ENCODE measurements at regions not wholly inside any gene's neighbourhood (a gene's known extent, or its start where the extent isn't known, plus 50 kb on each side); places are given as distances from the start of the nearest gene placed in this dataset.

DNA sequence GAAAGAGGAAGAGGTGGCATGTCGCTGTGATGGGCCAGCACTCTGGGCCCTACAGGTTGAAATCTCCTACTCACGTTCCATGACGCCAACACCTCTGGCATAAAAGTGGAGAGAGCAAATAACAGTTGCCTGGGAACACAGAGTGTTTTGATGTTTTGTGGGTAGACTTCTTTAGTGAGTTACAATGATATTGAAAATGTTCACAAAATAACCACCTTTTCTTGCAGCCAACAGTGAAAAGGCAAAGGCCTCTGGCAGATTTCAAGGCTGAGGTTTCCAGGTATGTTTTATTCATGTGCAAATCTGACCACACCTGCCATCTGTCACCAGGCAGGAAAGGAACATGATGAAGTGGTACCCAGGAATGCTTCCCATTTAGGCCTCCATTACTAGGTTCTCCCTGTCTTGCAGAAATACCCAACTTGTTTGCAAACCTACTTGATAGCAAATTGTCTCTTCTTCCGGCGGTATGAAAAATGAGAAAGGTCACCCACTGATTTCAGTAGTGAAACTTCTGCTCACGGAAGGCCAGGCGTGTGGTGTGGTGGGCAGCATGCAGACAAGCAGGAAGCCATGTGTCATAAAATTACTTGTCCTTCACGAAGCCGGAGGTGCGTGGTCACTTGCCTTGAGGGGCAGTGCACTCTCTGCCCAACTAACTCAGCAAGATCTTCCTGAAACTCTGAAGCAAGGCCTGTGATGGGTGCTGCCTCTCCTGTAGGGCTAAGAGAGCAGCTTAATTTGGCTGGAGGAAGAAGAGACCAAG, 299.1 kb upstream of the PRDM1 start:
- no peak for FAIRE-seq
- Histone ChIP-seq H3K79me2 (ENCODE audit: insufficient read depth, low read length) (no peaks in the 10 kb centered on the region), H3K4me1 (ENCODE audit: insufficient read depth, low read length) (no peaks in the 10 kb centered on the region), H3K27ac (ENCODE audit: extremely low read length, insufficient read depth, low read length) (no peak overlapping the region), H3K9me3 (ENCODE audit: low read length) (no peaks in the 10 kb centered on the region), H3K4me3 (replicated peaks in 1 of 3; ENCODE audit: insufficient read depth in 1 of 3, low read depth in 2 of 3, low read length in 3 of 3) (no peak overlapping the region), H3K36me3 (replicated peaks in 1 of 2; ENCODE audit: control insufficient read depth in 1 of 2, insufficient read depth in 2 of 2, low read length in 2 of 2) (no peaks in the 10 kb centered on the region), H3K4me2 (ENCODE audit: low read depth, low read length) (no peak overlapping the region), H3K27me3 (ENCODE audit: control insufficient read depth in 1 of 2, insufficient read depth in 2 of 2, low read length in 2 of 2) (peaks cover 0 to 14% of the 10 kb centered on the region in 2 experiments; a peak in 1 of 5 replicates), H2AFZ (ENCODE audit: low read length) (no peak overlapping the region), H3K9ac (ENCODE audit: insufficient read depth, low read depth, low read length) (no peak overlapping the region), H4K20me1 (ENCODE audit: insufficient read depth, low read length) (no peaks in the 10 kb centered on the region)
- BruUV-seq (replicated peaks), result no TSS peak
- ATAC-seq, result no peak
- 33% methylated on average over 10 of the region's 10 CpGs for WGBS (ENCODE audit: low lambda C conversion rate)
- TF ChIP-seq ZNF331 (CRISPR knock-in tag; IDR thresholded peaks at IDR 0.05), result no peak
- TF ChIP-seq, protein P1, sequence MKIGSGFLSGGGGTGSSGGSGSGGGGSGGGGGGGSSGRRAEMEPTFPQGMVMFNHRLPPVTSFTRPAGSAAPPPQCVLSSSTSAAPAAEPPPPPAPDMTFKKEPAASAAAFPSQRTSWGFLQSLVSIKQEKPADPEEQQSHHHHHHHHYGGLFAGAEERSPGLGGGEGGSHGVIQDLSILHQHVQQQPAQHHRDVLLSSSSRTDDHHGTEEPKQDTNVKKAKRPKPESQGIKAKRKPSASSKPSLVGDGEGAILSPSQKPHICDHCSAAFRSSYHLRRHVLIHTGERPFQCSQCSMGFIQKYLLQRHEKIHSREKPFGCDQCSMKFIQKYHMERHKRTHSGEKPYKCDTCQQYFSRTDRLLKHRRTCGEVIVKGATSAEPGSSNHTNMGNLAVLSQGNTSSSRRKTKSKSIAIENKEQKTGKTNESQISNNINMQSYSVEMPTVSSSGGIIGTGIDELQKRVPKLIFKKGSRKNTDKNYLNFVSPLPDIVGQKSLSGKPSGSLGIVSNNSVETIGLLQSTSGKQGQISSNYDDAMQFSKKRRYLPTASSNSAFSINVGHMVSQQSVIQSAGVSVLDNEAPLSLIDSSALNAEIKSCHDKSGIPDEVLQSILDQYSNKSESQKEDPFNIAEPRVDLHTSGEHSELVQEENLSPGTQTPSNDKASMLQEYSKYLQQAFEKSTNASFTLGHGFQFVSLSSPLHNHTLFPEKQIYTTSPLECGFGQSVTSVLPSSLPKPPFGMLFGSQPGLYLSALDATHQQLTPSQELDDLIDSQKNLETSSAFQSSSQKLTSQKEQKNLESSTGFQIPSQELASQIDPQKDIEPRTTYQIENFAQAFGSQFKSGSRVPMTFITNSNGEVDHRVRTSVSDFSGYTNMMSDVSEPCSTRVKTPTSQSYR (CRISPR knock-in tag; IDR thresholded peaks at IDR 0.05; ENCODE audit: borderline replicate concordance), result no peak
- DNase-seq (ENCODE audit: low spot score), result no peak
- ChIA-PET POLR2A (no interaction called here), CTCF (ENCODE audit: low intra/inter-chr PET ratio, low total read pairs) (no interaction called here)
- intact Hi-C loops (cut with micrococcal nuclease; ENCODE audit: unreplicated experiment), result no loop called here
- in situ Hi-C loops (cut with HindIII; ENCODE audit: extremely low pct_ligation_motif_present, low pct_unique_long_range_greater_than_20kb), result no loop called here

DNA sequence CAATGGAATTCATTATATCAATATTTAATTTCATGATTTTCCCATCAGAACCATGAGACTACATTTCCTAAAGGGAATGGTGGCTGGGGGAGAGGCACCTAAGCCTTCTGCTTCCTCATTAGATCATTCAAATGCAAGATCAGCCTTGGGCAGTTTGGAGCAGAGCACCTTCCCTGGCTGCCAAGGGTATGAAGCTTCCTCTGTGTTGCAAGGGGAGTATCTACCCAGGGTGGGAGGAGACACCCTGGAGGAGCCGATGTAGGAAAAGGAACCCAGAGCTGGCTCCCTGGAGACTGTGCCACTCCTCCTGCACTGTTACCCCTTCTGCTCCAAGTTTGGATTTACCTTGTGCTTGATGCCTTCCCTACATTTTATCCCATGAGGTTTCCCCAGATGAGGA, 299.7 kb upstream of the PRDM1 start:
- no peak for ATAC-seq
- Histone ChIP-seq H3K27ac (ENCODE audit: extremely low read length, insufficient read depth, low read length) (no peak overlapping the region), H3K79me2 (ENCODE audit: insufficient read depth, low read length) (no peaks in the 10 kb centered on the region), H3K27me3 (ENCODE audit: control insufficient read depth in 1 of 2, insufficient read depth in 2 of 2, low read length in 2 of 2) (peaks cover 0 to 14% of the 10 kb centered on the region in 2 experiments; a peak in 1 of 5 replicates), H4K20me1 (ENCODE audit: insufficient read depth, low read length) (no peaks in the 10 kb centered on the region), H3K4me3 (replicated peaks in 1 of 3; ENCODE audit: insufficient read depth in 1 of 3, low read depth in 2 of 3, low read length in 3 of 3) (no peak overlapping the region), H3K4me1 (ENCODE audit: insufficient read depth, low read length) (no peaks in the 10 kb centered on the region), H3K4me2 (ENCODE audit: low read depth, low read length) (no peak overlapping the region), H3K9me3 (ENCODE audit: low read length) (no peaks in the 10 kb centered on the region), H3K36me3 (replicated peaks in 1 of 2; ENCODE audit: control insufficient read depth in 1 of 2, insufficient read depth in 2 of 2, low read length in 2 of 2) (no peaks in the 10 kb centered on the region), H2AFZ (ENCODE audit: low read length) (no peak overlapping the region), H3K9ac (ENCODE audit: insufficient read depth, low read depth, low read length) (no peak overlapping the region)
- intact Hi-C loops (cut with micrococcal nuclease; ENCODE audit: unreplicated experiment) (no loop called here), in situ Hi-C loops (cut with HindIII; ENCODE audit: extremely low pct_ligation_motif_present, low pct_unique_long_range_greater_than_20kb) (no loop called here)
- CTCF ChIA-PET (ENCODE audit: low intra/inter-chr PET ratio, low total read pairs), result no interaction called here
- 0% methylated on average over 1 of the region's 1 CpG for WGBS (ENCODE audit: low lambda C conversion rate)
- FAIRE-seq, result no peak
- DNase-seq (ENCODE audit: low spot score), result no peak
- no TSS peak for BruUV-seq (replicated peaks)
- POLR2A ChIA-PET, result no interaction called here
- TF ChIP-seq ZNF569 (CRISPR knock-in tag; IDR thresholded peaks at IDR 0.05; ENCODE audit: borderline replicate concordance) (no peak), HOXA5 (CRISPR knock-in tag; IDR thresholded peaks at IDR 0.05) (no peak), CBX2 (IDR thresholded peaks at IDR 0.05; ENCODE audit: low read depth, low read length) (no peak), CBX2 (CRISPR knock-in tag; IDR thresholded peaks at IDR 0.05; ENCODE audit: low read depth) (no peak), PITX1 (CRISPR knock-in tag; IDR thresholded peaks at IDR 0.05) (no peak), SP1 (IDR thresholded peaks at IDR 0.05) (no peak), SP1 (CRISPR knock-in tag; IDR thresholded peaks at IDR 0.05) (no peak), ZNF225 (CRISPR knock-in tag; IDR thresholded peaks at IDR 0.05) (no peak), ONECUT2 (CRISPR knock-in tag; IDR thresholded peaks at IDR 0.05) (no peak), ZFY (CRISPR knock-in tag; IDR thresholded peaks at IDR 0.05) (no peak), TOE1 (CRISPR knock-in tag; IDR thresholded peaks at IDR 0.05) (no peak), ZNF224 (CRISPR knock-in tag; IDR thresholded peaks at IDR 0.05) (no peak), ZNF343 (CRISPR knock-in tag; IDR thresholded peaks at IDR 0.05) (no peak), SMARCE1 (IDR thresholded peaks at IDR 0.05; ENCODE audit: borderline replicate concordance) (no peak)
- TF ChIP-seq, protein P2, sequence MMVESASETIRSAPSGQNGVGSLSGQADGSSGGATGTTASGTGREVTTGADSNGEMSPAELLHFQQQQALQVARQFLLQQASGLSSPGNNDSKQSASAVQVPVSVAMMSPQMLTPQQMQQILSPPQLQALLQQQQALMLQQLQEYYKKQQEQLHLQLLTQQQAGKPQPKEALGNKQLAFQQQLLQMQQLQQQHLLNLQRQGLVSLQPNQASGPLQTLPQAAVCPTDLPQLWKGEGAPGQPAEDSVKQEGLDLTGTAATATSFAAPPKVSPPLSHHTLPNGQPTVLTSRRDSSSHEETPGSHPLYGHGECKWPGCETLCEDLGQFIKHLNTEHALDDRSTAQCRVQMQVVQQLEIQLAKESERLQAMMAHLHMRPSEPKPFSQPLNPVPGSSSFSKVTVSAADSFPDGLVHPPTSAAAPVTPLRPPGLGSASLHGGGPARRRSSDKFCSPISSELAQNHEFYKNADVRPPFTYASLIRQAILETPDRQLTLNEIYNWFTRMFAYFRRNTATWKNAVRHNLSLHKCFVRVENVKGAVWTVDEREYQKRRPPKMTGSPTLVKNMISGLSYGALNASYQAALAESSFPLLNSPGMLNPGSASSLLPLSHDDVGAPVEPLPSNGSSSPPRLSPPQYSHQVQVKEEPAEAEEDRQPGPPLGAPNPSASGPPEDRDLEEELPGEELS (CRISPR knock-in tag; IDR thresholded peaks at IDR 0.05), result no peak
